Fibroblast of the conjunctiva (primary cell): ENCODE measurements at regions not wholly inside any gene's neighbourhood (a gene's known extent, or its start where the extent isn't known, plus 50 kb on each side); places are given as distances from the start of the nearest gene placed in this dataset.
"Not testable (repeated sequence)": the region's sequence is repeated elsewhere in the genome, so short reads cannot be mapped to it uniquely, and the experiment has no call there.

Source experiments
- DNase-seq: peaks from one replicate; pipeline ENCODE4 v3.0.0-alpha.2; 2010; ENCODE audit warnings: low read depth

DNA sequence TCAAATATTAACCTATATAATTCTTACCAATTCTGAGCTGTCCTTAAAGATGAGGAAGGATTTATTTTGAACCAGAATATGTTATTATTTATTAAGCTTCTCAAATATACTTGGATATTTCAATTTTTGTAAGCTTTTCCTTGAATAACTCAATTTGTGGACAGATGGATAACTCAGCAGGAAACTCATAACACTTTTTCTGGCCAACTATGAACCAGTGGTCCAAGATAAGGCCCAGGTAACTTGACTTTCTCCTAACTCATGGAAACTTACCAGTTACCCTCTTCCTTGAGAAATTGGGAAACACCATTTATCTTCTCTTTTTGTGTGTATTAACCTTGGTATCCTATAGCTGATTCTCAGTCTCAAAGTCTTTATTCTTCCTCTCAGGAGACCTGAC, 427.5 kb upstream of the SYNCRIP start:
- no peak for DNase-seq

DNA sequence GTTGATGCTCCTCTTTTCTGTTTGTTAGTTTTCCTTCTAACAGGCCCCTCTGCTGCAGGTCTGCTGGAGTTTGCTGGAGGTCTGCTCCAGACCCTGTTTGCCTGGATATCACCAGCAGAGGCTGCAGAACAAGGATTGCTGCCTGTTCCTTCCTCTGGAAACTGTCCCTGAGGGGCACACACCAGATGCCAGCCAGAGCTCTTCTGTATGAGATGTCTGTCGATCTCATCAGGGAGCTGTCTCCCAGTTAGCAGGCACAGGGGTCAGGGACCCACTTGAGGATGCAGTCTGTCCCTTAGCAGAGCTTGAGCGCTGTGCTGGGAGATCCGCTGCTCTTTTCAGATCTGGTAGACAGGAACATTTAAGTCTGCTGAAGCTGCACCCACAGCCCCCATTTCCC, 422.3 kb upstream of the SYNCRIP start:
- DNase-seq, result not testable (repeated sequence)

DNA sequence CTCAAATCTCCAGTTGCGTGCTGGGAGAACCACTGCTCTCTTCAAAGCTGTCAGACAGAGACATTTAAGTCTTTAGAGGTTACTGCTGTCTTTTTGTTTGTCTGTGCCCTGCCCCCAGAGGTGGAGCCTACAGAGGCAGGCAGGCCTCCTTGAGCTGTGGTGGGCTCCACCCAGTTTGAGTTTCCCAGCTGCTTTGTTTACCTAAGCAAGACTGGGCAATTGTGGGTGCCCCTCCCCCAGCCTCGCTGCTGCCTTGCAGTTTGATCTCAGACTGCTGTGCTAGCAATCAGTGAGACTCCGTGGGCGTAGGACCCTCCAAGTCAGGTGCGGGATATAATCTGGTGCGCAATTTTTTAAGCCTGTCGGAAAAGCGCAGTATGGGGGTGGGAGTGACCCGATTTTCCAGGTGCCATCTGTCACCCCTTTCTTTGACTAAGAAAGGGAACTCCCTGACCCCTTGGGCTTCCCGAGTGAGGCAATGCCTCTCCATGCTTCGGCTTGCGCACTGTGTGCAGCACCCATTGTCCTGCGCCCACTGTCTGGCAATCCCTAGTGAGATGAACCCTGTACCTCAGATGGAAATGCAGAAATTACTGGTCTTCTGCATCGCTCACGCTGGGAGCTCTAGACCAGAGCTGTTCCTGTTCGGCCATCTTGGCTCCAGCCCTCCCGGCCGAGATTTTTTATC, 414.8 kb upstream of the SYNCRIP start:
- DNase-seq, result not testable (repeated sequence)

DNA sequence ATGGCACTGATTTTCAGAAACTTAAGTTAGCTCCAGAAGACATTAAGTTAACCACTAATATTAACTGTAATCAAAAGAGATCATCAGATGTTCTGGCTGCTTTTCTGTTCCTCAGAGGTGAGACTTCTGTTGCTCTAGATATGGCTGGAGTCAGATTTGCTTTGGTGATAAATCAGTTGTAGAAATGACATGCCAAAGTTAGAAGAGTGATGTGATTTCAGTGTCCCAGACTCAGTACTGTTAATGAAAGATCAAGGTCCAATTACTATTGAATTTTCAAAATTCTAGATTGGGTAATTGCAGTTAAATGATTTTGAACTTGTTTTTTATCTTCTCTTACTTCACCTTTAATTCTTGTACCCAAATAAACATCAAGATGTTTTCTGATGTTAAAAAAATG, 402.4 kb upstream of the SYNCRIP start:
- no peak for DNase-seq

DNA sequence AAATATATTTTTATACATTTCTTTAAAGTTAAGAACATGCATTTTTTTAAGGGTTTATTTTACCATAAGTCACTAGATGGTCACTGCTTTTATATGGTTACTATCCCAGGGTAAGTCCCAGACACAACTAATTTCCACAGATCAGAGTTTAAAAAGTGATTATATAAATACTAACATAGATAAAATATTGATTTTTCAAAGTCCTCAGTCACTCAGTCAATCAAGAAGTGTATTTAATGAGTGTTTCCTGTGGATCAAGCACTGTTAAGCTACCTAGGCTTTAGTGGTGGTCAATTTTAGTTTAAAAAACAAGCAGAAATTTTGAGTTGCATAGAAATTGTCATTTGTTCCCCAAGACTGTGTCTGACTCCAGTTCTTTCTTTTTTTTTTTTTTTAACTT, 399.5 kb upstream of the SYNCRIP start:
- DNase-seq, result no peak

DNA sequence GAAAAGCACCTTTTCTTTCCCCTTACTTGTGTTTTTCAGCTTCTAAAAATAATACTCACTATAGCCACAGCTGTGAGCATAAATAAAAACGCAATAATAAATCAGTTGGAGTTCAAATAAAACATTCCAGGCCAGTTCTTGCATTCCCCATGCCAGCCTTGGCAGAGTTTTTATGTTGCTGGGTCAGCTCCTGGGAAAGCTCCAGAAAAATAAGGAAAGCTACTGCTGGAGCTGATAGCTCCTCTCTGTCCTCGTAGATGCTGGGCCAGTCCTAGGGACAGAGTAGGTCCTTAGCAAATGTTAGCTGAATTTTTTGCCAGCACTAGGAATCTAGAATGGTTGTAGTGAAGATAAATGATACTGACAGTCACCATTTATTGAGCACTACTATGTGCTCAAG, 389.0 kb upstream of the SYNCRIP start:
- DNase-seq, result no peak

DNA sequence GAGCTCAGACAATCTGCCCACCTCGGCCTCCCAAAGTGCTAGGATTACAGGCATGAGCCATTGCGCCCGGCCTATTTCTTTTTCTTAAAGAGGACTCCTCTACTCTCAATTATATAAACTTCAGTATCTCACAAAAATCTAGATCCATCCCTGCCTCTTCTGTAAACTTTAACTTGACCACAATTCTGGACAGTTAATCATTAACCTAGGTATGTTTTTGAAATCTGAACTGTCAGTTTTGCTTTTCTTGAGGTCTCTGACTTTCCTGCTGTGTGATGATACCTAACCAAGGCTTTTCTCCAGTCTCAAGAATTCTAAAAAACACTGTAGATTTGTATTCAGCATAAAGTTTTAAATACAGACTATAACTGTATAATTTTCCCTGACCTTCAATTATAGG, 388.2 kb upstream of the SYNCRIP start:
- DNase-seq, result no peak

DNA sequence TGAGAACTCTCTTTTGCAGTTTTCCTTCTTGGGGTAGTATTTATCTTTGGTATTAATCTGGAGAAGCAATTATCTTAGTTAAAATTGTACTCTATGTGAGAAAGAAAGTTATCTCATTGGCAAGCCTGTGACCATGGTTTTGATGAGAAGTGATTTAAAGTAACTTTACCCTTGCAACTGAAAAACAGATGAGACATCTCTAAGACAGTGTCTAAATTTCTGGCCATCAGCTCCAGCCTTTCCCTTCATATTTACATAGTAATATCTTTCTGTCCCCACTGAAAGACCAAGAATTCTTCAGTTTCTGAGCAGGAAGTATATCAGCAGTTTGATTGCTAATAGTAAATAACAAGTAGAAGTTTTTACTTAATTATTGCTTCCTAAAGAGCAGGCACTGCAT, 386.1 kb upstream of the SYNCRIP start:
- DNase-seq, result no peak

DNA sequence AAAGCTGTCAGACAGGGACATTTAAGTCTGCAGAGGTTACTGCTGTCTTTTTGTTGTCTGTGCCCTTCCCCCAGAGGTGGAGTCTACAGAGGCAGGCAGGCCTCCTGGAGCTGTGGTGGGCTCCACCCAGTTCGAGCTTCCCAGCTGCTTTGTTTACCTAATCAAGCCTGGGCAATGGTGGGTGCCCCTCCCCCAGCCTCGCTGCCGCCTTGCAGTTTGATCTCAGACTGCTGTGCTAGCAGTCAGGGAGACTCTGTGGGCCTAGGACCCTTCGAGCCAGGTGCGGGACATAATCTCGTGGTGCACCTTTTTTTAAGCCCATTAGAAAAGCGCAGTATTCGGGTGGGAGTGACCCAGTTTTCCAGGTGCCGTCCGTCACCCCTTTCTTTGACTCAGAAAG, 384.2 kb upstream of the SYNCRIP start:
- DNase-seq, result not testable (repeated sequence)

DNA sequence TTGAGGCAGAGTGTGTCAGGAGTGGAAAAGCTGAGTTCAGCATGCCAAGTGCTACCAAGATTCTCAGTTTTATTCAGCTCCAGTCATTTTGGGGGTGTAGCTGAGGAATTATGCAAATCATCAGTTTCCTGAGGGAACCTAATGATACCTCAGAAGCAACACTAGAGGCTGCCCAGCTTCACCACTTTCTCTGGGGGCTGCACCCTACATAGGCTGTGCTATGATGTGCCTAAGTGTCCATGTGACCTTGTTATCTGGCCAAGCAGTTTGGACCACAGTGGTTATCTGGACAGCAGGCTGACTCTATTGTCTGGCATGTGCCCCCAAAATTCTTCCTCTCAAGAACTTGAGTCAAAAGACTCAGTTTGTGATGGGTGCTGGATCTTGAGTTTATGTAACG, 374.6 kb upstream of the SYNCRIP start:
- DNase-seq, result no peak

DNA sequence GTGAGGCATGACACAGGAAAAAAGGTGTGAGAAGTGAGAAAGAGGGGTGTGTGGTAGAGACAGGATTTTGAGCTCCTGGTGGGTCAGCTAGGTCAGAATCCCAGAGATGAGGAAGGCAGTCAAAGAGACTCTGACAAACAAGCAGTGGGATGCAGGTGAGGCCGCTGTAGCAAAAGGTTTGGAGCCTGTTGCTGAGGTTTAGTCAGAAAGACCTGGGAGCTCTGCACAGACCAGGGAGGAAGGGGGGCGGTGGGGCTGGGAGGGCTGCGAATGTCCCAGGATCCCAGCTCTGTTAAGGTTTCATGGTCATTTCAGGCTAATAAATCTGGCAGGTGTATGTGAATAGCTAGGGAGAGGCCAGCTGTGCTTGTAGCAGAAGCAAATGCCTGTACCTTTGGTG, 373.9 kb upstream of the SYNCRIP start:
- no peak for DNase-seq

DNA sequence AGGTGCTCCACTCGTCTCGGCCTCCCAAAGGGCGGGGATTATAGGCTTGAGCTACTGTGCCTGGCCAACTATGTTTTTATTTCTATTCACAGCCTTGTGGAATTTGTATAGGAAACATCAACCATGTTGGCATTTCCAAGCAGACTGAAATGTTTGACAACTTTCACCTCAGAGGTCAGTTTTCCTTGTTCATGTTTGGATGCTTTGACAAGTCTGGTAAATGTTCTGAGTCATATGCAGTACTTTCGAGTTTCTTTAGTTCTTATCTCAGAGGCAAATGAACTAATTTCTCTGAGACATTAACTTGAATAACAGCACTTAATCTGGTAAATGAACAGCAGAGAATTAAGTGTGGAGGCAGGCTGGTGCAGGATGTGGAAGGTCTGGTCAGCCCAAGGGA, 373.4 kb upstream of the SYNCRIP start:
- no peak for DNase-seq

DNA sequence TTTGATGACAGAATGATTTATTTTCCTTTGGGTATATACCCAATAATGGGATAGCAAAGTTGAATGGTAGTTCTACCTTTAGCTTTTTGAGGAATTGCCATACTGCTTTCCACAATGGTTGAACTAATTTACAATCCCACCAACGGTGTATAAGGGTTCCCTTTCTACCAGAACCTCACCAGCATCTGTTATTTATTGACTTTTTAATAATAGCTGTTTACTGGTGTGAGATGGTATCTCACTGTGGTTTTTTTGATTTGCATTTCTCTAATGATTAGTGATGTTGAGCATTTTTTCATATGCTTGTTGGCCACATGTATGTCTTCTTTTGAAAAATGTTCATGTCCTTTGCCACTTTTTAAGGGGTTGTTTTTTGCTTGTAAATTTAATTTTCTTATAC, 370.3 kb upstream of the SYNCRIP start:
- DNase-seq, result not testable (repeated sequence)

DNA sequence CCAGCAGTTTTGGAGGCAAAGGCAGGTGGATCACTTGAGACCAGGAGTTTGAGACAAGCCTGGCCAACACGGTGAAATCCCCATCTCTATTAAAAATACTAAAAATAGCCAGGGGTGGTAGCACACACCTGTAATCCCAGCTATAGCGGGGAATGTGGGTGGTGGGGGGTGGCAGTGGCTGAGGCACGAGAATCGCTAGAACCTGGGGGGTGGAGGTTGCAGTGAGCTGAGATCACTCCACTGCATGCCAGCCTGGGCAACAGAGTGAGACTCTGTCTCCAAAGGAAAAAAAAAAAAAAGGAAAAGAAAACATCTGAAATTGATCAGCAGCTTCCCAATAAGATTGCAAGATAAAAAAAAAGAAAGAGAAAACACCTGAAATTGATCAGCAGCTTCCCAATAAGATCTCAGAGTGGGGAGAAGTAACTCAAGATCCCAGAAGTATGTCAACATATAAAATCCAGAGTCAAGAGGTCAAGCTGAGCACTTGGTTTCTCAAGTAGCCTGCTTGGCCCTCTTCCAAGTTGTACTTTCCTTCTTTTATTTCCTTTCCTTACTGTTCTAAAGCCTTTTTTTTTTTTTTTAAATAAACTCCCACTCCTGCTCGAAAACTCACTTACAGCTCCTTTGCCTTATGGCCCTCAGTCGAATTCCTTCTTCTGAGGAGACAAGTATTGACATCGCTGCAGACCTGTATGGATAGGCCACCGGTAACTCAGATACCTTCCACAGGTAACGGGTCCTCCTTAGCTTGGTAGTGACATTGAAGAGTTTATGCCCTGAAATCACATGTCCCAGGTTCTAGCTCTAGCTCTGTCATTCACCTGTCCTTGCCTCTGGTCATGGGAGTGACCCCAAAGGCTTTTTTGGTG, 368.5 kb upstream of the SYNCRIP start:
- DNase-seq, result no peak

DNA sequence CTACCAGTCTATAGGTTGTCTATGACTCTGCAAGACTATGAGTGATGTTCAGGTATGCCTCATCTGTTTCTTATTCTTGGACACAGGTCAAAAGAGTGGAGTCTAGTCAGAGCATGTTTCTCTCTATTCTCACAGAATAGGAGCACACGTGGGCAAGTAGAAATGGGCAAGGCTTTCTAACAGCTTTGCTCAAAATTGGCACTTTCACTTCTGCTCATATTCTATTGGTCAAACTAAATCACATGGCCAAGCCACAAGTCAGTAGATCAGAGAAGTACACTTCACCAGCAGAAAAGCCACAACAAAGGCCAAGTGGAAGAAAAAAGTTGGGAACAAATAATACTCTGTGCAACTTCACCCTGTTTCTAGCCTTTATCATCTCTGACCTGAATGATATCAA, 354.5 kb upstream of the SYNCRIP start:
- no peak for DNase-seq

DNA sequence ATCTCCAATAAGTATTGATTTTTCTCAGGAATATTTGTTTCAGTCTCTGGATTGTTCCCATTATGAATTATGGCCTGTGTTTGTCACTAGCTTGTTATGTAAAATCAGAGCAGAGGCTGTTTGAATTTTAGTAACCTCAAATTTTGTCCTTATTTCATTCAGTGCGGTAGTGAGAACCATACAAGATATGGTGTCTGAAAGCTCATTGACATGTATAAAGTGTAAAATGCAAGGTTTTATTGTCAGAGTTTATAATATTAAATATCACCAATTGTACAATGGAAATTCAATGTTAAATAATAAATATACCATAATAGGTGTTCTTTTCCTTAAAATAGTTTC, 353.3 kb upstream of the SYNCRIP start:
- no peak for DNase-seq

DNA sequence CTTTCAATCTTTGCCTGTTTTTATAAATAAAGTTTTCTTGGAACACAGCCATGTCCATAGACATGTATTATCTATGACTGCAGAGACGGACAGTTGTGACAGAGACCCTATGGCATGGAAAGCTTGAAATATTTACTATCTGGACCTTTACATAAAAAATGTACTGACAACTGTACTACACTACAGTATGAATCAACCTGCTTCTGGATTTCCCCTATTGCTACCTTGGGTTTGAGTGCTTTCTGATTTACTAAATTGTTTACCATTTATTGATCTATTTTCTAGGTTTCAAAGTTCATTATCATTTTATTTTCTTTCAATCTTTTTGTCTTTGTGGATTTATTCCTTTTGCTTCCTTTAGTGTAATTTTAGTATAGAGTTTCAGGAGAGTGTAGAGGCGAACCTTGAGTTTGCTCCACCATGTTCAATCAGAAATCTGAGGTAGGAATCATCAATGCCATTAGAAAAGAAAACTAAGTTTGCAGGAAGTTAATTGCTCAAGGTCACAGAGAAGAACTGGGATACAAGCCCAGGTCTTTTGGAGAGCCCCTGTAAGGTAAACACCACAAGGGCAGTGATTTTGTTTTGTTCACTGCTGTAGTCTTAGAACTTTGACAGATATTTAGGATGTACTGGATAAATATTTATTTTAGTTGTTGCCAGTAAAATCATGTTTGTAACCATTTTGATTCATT, 352.8 kb upstream of the SYNCRIP start:
- no peak for DNase-seq

DNA sequence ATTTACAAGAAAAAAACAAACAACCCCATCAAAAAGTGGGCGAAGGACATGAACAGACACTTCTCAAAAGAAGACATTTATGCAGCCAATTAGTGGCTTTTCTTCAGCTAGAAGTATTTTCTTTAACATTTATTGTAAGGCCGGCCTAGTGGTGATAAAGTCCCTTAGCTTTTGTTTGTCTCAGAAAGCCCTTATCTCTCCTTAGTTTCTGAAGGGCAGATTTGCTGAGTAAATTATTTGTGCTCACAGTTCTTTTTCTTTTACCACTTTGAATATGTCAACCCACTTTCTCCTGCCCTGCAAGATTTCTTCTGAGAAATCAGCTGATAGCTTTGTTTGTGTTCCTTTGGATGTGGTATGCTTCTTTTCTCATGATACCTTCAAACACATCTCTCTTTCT, 344.0 kb upstream of the SYNCRIP start:
- DNase-seq, result no peak

DNA sequence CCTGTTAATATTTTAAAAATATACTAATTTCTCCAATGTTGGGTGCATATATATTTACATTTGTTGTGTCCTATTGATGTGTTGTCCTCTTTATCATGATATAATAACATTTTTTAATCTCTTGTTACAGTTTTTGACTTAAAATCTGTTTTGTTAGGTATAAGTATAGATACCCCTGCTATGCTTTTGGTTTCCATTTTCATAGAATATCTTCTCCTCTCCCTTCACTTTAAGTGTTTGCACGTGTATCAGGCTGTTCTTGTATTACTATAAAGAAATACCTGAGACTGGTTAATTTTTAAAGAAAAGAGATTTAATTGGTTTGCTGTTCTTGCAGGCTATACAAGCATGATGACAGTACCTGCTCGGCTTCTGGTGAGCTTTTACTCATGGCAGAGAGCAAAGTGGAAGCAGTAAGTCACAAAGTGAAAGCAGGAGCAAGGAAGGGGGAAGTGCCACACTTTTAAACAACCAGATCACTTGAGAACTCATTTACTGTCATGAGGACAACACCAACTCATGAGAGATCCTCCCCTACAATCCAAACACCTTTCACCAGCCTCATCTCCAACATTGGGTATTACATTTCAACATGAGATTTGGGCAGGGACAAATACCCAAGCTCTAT, 340.5 kb upstream of the SYNCRIP start:
- DNase-seq, result no peak

DNA sequence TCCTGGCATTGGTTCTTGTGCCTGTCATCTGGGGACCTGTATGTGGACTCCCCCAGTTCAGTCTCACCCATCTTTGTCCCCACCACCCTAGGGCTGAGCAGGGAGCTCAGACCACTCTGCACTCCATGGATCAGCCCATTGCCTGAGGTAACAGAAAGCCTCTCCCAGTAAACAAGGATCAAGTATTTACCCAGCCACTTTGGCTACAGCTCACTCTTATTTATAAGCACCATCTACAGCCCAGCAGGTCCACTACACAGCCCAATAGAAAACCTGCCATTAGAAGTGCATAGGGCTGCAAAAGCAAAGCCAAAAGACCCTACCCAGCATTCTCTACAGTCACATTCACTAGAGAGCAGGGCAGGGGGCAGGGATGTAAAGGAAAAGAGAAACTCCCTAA, 335.0 kb upstream of the SYNCRIP start:
- DNase-seq, result no peak

DNA sequence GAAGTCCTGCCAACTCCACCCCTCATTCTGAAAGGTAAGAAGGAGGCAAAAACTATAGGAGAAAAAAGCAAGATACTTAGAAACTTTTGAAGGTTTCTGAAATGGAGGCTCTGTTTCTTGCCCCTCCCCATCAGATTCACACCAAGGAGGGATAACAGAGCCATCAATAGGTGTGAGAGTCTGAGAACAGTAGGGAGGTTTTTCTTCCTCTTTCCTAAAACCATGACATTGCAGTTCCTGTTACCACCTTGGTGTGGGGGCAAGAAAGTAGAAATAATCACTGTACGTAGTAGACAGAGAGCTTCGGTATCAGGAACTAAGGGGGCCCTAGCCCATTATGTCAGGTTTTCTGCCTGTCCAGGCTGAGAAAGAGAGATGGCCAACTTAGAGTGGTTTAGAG, 333.3 kb upstream of the SYNCRIP start:
- DNase-seq, result no peak

DNA sequence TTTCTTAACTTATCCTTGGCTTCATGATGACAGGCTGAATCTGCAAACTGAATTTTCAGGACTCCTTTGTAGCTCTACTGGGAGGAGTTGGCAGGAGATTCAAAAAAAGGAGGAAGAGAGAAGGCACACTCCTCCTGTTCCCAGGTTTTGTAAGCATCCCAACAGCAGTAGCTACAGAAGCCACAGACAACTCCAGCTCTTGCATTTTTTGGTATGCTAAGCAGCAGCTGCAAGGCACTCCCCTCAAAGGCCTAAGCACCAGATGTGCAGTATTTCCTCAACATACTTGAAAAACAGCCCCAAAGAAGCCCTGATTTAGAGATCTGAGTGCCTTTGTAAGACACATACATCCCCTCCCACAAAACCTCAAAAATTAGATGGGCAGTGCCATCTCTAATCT, 328.6 kb upstream of the SYNCRIP start:
- no peak for DNase-seq

DNA sequence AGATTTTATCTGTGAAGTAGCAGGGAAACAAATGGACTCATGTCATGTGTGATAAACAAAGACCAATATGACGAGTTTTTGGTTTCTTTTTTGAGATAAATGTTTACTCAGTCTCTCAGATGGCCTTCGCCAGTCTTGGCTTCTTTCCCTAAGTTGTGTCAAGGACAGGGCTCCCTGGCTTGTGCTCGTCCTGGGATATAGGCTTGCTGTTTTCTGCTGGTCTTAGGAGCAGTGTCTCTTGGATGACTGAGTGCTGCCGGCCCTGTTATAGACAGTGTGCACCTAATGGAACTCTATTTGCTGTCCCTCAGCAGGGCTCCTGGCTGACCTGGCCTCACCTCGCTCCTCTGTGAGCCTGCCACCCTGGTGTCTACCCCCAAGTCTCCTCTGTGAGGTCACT, 324.1 kb upstream of the SYNCRIP start:
- DNase-seq, result no peak
